ENCODE measurements at regions not wholly inside any gene's neighbourhood (a gene's known extent, or its start where the extent isn't known, plus 50 kb on each side); places are given as distances from the start of the nearest gene placed in this dataset.

GRCh38 chr14:98230411-98230810 is 1041.6 kb downstream of the BCL11B start:
- Histone ChIP-seq H3K27ac (ENCODE audit: insufficient read depth, low read length) (no peak overlapping the region), H2BK15ac (ENCODE audit: low read depth, low read length) (no peak overlapping the region), H3K9me1 (ENCODE audit: insufficient read depth, low read length) (no peaks in the 10 kb centered on the region), H2BK20ac (ENCODE audit: low read depth, low read length) (no peak overlapping the region), H2AFZ (replicated peaks; ENCODE audit: low read length, poor library complexity) (no peak overlapping the region), H4K91ac (ENCODE audit: insufficient read depth, low read depth, low read length) (no peak overlapping the region), H3K4me3 (ENCODE audit: insufficient read depth, low read depth, low read length) (no peak overlapping the region), H4K8ac (ENCODE audit: low read depth in 2 of 2, low read length in 2 of 2) (no peak overlapping the region), H3K27me3 (ENCODE audit: control insufficient read depth, insufficient read depth, low read length) (no peaks in the 10 kb centered on the region), H3K14ac (replicated peaks; ENCODE audit: low read depth, low read length) (no peak overlapping the region), H3K4me2 (ENCODE audit: low read depth, low read length) (no peak overlapping the region), H3K9me3 (ENCODE audit: control insufficient read depth, insufficient read depth, low read length) (peaks cover 31% of the 10 kb centered on the region), H3K36me3 (ENCODE audit: control insufficient read depth, insufficient read depth, low read length) (no peaks in the 10 kb centered on the region), H2AK5ac (ENCODE audit: low read depth, low read length) (no peak overlapping the region), H4K20me1 (ENCODE audit: insufficient read depth, low read length) (no peaks in the 10 kb centered on the region), H2AK9ac (replicated peaks; ENCODE audit: low read depth, low read length, poor library complexity) (no peak overlapping the region), H3K79me1 (ENCODE audit: low read depth in 1 of 2, low read length in 2 of 2) (no peaks in the 10 kb centered on the region), H2BK5ac (ENCODE audit: low read depth, low read length, poor library complexity, severe bottlenecking) (no peak overlapping the region), H3K23ac (ENCODE audit: low read depth, low read length) (no peak overlapping the region), H3K18ac (ENCODE audit: low read depth, low read length) (no peak overlapping the region), H3K4ac (ENCODE audit: low read depth, low read length) (no peak overlapping the region), H4K5ac (ENCODE audit: low read depth, low read length) (no peak overlapping the region), H3K4me1 (ENCODE audit: control insufficient read depth, insufficient read depth, low read length) (no peaks in the 10 kb centered on the region), H2BK120ac (ENCODE audit: low read depth, low read length) (no peak overlapping the region), H3K56ac (ENCODE audit: extremely low read depth, insufficient read depth, low read length) (no peak overlapping the region), H3K9ac (ENCODE audit: low read depth, low read length) (no peak overlapping the region)
- TF ChIP-seq SMC3 (IDR thresholded peaks at IDR 0.05; ENCODE audit: low read depth, low read length) (no peak), POLR2A (IDR thresholded peaks at IDR 0.05; ENCODE audit: low read depth, low read length) (no peak), MAFK (IDR thresholded peaks at IDR 0.05; ENCODE audit: low read depth, low read length) (no peak), CHD1 (IDR thresholded peaks at IDR 0.05; ENCODE audit: low read depth, low read length) (no peak), ELK1 (IDR thresholded peaks at IDR 0.05; ENCODE audit: borderline replicate concordance, low read depth, low read length) (no peak), USF2 (IDR thresholded peaks at IDR 0.05; ENCODE audit: low read depth, low read length) (no peak)
- ChIA-PET CTCF (no interaction called here), POLR2A (ENCODE audit: unreplicated experiment) (no interaction called here)
- ATAC-seq (ENCODE audit: low read depth) (no peak), DNase-seq (no peak)
- 7% methylated on average over 2 of the region's 7 CpGs; no CpG with 5 or more reads in 1 of the 2 experiments for WGBS, 2 experiments (ENCODE audit: extremely low coverage in 2 of 2, insufficient read length in 1 of 2)
- no TSS peak for BruUV-seq (replicated peaks)
- intact Hi-C loops (cut with micrococcal nuclease), result no loop called here
- dilution Hi-C loops (cut with HindIII; ENCODE audit: low sequenced_read_pairs, unreplicated experiment), result no loop called here
- in situ Hi-C loops (cut with MboI; ENCODE audit: low sequenced_read_pairs), result no loop called here

Measured in IMR-90 (cell line).